SK-N-SH treated with all-trans-retinoic acid at 6 μM for 48 hours (cell line): ENCODE measurements at regions not wholly inside any gene's neighbourhood (a gene's known extent, or its start where the extent isn't known, plus 50 kb on each side); places are given as distances from the start of the nearest gene placed in this dataset.

ENCODE experiments used
- ATAC-seq: fragments of 200-7000 bp; cut with Tn5 transposase; 3 replicates; pipeline ENCODE4 v1.9.1; 2020; ENCODE audit warnings: mild to moderate bottlenecking, moderate library complexity
- ARNTL ChIP-seq: fragments of 450-650 bp; formaldehyde crosslinking; IDR thresholded peaks from 2 replicates; pipeline ENCODE4 v1.5.0; 2020; ENCODE audit warnings: low read depth, mild to moderate bottlenecking, moderate library complexity, borderline replicate concordance
- BACH2 ChIP-seq: fragments of 250-450 bp; sonication (Bioruptor Pico); IDR thresholded peaks from 2 replicates; pipeline ENCODE4 v1.9.0; 2021; ENCODE audit warnings: mild to moderate bottlenecking, borderline replicate concordance
- CREB5 ChIP-seq: fragments of 250-450 bp; sonication (Bioruptor Pico); IDR thresholded peaks from 2 replicates; pipeline ENCODE4 v1.5.1; 2020; ENCODE audit warnings: low read depth, mild to moderate bottlenecking, moderate library complexity
- CSDC2 ChIP-seq: fragments of 250-450 bp; sonication (Bioruptor Pico); IDR thresholded peaks from 2 replicates; pipeline ENCODE4 v1.5.0; 2020; ENCODE audit warnings: mild to moderate bottlenecking, moderate library complexity
- CSRNP3 ChIP-seq: fragments of 250-450 bp; sonication (Bioruptor Pico); IDR thresholded peaks from 2 replicates; pipeline ENCODE4 v1.5.1; 2021; ENCODE audit warnings: mild to moderate bottlenecking, moderate library complexity
- GLIS3 ChIP-seq: fragments of 250-450 bp; sonication (Bioruptor Pico); IDR thresholded peaks from 2 replicates; pipeline ENCODE4 v1.5.0; 2020; ENCODE audit warnings: mild to moderate bottlenecking, moderate library complexity
- OSR1 ChIP-seq: fragments of 250-450 bp; sonication (Bioruptor Pico); IDR thresholded peaks from 2 replicates; pipeline ENCODE4 v1.8.0; 2022; ENCODE audit warnings: moderate library complexity, mild to moderate bottlenecking, inconsistent platforms
- PATZ1 ChIP-seq: fragments of 250-450 bp; sonication (Bioruptor Pico); IDR thresholded peaks from 2 replicates; pipeline ENCODE4 v1.8.0; 2020; ENCODE audit warnings: mild to moderate bottlenecking, moderate library complexity, borderline replicate concordance
- POU6F1 ChIP-seq: fragments of 250-450 bp; sonication (Bioruptor Pico); IDR thresholded peaks from 2 replicates; pipeline ENCODE4 v1.8.0; 2021; ENCODE audit warnings: low read depth, mild to moderate bottlenecking, moderate library complexity, borderline replicate concordance
- PPARA ChIP-seq: fragments of 250-450 bp; sonication (Bioruptor Pico); IDR thresholded peaks from 2 replicates; pipeline ENCODE4 v1.5.0; 2020; ENCODE audit warnings: mild to moderate bottlenecking, borderline replicate concordance
- TCF4 ChIP-seq: fragments of 250-450 bp; sonication (Bioruptor Pico); IDR thresholded peaks from 2 replicates; pipeline ENCODE4 v1.8.0; 2021; ENCODE audit warnings: mild to moderate bottlenecking, moderate library complexity, borderline replicate concordance
- TOX ChIP-seq: fragments of 250-450 bp; sonication (Bioruptor Pico); IDR thresholded peaks from 2 replicates; pipeline ENCODE4 v1.8.0; 2021; ENCODE audit warnings: mild to moderate bottlenecking, moderate library complexity, borderline replicate concordance
- TSHZ2 ChIP-seq: fragments of 250-450 bp; sonication (Bioruptor Pico); IDR thresholded peaks from 2 replicates; pipeline ENCODE4 v1.5.0; 2020; ENCODE audit warnings: mild to moderate bottlenecking, moderate library complexity
- ZC3H10 ChIP-seq: fragments of 250-450 bp; sonication (Bioruptor Pico); IDR thresholded peaks from 2 replicates; pipeline ENCODE4 v1.5.1; 2021; ENCODE audit warnings: mild to moderate bottlenecking, moderate library complexity
- ZFP3 ChIP-seq: fragments of 250-450 bp; sonication (Bioruptor Pico); IDR thresholded peaks from 2 replicates; pipeline ENCODE4 v1.5.0; 2020; ENCODE audit warnings: mild to moderate bottlenecking, moderate library complexity
- ZFP30 ChIP-seq: fragments of 450-650 bp; formaldehyde crosslinking; IDR thresholded peaks from 2 replicates; pipeline ENCODE4 v1.5.0; 2022; ENCODE audit warnings: mild to moderate bottlenecking, moderate library complexity
- ZNF565 ChIP-seq: fragments of 450-650 bp; formaldehyde crosslinking; conservative IDR thresholded peaks from 2 replicates; pipeline ENCODE4 v1.5.0; 2020; ENCODE audit warnings: low read depth, mild to moderate bottlenecking, moderate library complexity
- ZNF70 ChIP-seq: fragments of 450-650 bp; formaldehyde crosslinking; IDR thresholded peaks from 2 replicates; pipeline ENCODE4 v1.5.0; 2020; ENCODE audit warnings: mild to moderate bottlenecking, moderate library complexity
- ZNF8 ChIP-seq: fragments of 450-650 bp; formaldehyde crosslinking; IDR thresholded peaks from 2 replicates; pipeline ENCODE4 v1.5.0; 2020; ENCODE audit warnings: mild to moderate bottlenecking, moderate library complexity

- no peak for ATAC-seq
- TF ChIP-seq TOX (CRISPR knock-in tag): no peak
- no peak for TF ChIP-seq BACH2
- no peak for TF ChIP-seq POU6F1
- no peak for TF ChIP-seq CSDC2 (CRISPR knock-in tag)
- TF ChIP-seq ZNF565 (CRISPR knock-in tag): no peak
- no peak for TF ChIP-seq GLIS3 (CRISPR knock-in tag)
- TF ChIP-seq CSRNP3 (CRISPR knock-in tag): no peak
- TF ChIP-seq CREB5 (CRISPR knock-in tag): no peak
- TF ChIP-seq ZC3H10: no peak
Measured at GRCh38 chr3:175896655-175897054, 1037.5 kb downstream of the NAALADL2 start.

- no peak for TF ChIP-seq PPARA (CRISPR knock-in tag)
- no peak for TF ChIP-seq PATZ1
- TF ChIP-seq BACH2: no peak
- TF ChIP-seq CREB5 (CRISPR knock-in tag): no peak
- TF ChIP-seq ZFP30 (CRISPR knock-in tag): no peak
- TF ChIP-seq ZFP3 (CRISPR knock-in tag): no peak
- TF ChIP-seq CSRNP3 (CRISPR knock-in tag): no peak
- no peak for TF ChIP-seq TOX (CRISPR knock-in tag)
- no peak for TF ChIP-seq ZNF70
- no peak for TF ChIP-seq TSHZ2 (CRISPR knock-in tag)
- TF ChIP-seq GLIS3 (CRISPR knock-in tag): no peak
- ATAC-seq: no peak
Measured at GRCh38 chr3:175895731-175896130, 1036.6 kb downstream of the NAALADL2 start.

GRCh38 chr3:175893566-175893965, 1034.4 kb downstream of the NAALADL2 start:
- no peak for ATAC-seq
- TF ChIP-seq CREB5 (CRISPR knock-in tag): no peak
- TF ChIP-seq ZNF70: no peak
- no peak for TF ChIP-seq PATZ1
- TF ChIP-seq OSR1 (CRISPR knock-in tag): no peak
- TF ChIP-seq TCF4 (CRISPR knock-in tag): no peak
- TF ChIP-seq PPARA (CRISPR knock-in tag): no peak
- TF ChIP-seq ZFP3 (CRISPR knock-in tag): no peak
- TF ChIP-seq ZNF8 (CRISPR knock-in tag): no peak
- TF ChIP-seq ARNTL (CRISPR knock-in tag): no peak
- no peak for TF ChIP-seq CSDC2 (CRISPR knock-in tag)
- no peak for TF ChIP-seq POU6F1
